Lower lobe of right lung (tissue), 2 donors: ENCODE measurements at regions not wholly inside any gene's neighbourhood (a gene's known extent, or its start where the extent isn't known, plus 50 kb on each side); places are given as distances from the start of the nearest gene placed in this dataset.

Source experiments
- ATAC-seq, 2 donors: fragments of 200-7000 bp; cut with Tn5 transposase; one replicate each; pipeline ENCODE4 v1.9.1; 2020 to 2022; ENCODE audit warnings: mild to moderate bottlenecking in 2 of 2, moderate library complexity in 2 of 2
- DNase-seq: peaks from one replicate; pipeline ENCODE4 v3.0.0-alpha.2; 2020
- H3K27ac ChIP-seq: fragments of 200-600 bp; one replicate; pipeline ENCODE4 v1.8.0; 2022
- H3K27me3 ChIP-seq: fragments of 200-600 bp; one replicate; pipeline ENCODE4 v1.8.0; 2022; ENCODE audit warnings: low read depth
- H3K36me3 ChIP-seq: fragments of 200-600 bp; one replicate; pipeline ENCODE4 v1.8.0; 2022; ENCODE audit warnings: mild to moderate bottlenecking
- H3K4me1 ChIP-seq: fragments of 200-600 bp; one replicate; pipeline ENCODE4 v1.8.0; 2022
- H3K4me3 ChIP-seq: fragments of 200-600 bp; one replicate; pipeline ENCODE4 v1.8.0; 2022; ENCODE audit warnings: mild to moderate bottlenecking
- H3K9me3 ChIP-seq: fragments of 200-600 bp; one replicate; pipeline ENCODE4 v1.8.0; 2022
- intact Hi-C: fragments of 100-400 bp; cut with DNase I; formaldehyde crosslinking; loops from one replicate; pipeline ENCODE4 v1.11.0; 2022
- TF ChIP-seq, protein P1 (sequence below): fragments of 200-600 bp; IDR thresholded peaks from one replicate; pipeline ENCODE4 v1.8.0; 2022; ENCODE audit warnings: antibody characterized with exemption, mild to moderate bottlenecking
- donor health status: DM: no; HTN: yes; CAD: no; lungs with severe emphysema.

DNA sequence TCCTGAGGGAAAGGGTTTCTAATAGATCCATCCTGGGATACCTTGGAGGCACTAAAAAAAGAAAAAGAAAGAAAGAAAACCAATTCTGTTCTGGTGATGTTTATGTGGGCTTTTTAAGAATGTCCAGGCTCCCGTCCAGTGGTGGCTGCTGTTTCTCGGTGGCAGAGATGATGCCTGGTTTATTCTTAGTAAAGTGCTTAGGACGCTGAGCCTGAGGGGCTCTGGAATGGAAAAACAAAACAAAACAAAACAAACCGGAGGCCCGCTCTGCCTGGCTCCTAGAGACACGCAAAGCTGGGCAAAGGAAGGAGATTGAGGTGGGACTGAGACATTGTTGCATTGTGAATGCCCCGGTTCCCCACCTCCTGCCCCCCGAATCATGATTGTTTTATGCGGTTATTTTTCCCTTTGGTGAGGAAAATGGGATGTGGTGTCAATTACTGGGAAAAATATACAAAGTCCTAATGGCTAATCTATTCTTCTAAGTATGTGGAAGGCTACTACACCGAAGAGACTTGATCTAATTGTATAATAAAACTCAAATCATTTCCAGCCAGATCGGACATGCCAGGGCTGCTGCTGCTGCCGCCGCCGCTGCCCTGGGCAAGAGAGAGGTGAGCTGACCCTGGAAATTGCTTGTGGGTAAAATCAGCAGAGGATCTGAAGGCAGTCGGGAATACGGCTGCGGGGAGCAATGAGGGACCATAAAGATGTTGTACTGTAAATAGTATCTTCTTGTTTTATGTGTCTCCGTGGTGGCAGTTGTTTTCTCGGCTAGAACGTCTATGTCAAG, 644.9 kb downstream of the CCDC171 start:
- intact Hi-C loops, result no loop called here
- no peaks in the 10 kb centered on the region for H3K36me3 ChIP-seq
- no peak for ATAC-seq

DNA sequence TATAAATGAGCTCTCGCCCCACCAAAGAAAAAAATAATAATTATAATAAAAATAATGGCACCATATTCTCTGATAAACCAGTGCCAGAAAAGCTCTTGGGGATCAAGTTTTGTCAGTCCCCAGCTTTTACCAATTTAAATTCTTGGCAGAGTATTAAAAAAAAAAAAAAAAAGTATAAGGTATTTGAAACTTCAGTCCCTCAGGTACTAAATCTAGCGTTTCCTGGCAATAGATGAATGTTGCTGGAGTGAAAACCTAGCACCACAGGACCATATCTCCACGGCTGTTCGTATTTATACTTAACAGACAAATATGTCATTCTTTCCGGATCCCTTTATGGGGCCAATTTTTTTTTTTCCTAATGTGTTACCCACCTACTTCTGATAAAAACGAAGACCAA, 646.2 kb downstream of the CCDC171 start:
- DNase-seq (no peak), ATAC-seq (no peak)
- TF ChIP-seq, protein P1, sequence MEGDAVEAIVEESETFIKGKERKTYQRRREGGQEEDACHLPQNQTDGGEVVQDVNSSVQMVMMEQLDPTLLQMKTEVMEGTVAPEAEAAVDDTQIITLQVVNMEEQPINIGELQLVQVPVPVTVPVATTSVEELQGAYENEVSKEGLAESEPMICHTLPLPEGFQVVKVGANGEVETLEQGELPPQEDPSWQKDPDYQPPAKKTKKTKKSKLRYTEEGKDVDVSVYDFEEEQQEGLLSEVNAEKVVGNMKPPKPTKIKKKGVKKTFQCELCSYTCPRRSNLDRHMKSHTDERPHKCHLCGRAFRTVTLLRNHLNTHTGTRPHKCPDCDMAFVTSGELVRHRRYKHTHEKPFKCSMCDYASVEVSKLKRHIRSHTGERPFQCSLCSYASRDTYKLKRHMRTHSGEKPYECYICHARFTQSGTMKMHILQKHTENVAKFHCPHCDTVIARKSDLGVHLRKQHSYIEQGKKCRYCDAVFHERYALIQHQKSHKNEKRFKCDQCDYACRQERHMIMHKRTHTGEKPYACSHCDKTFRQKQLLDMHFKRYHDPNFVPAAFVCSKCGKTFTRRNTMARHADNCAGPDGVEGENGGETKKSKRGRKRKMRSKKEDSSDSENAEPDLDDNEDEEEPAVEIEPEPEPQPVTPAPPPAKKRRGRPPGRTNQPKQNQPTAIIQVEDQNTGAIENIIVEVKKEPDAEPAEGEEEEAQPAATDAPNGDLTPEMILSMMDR, result no peak
- intact Hi-C loops, result no loop called here
- Histone ChIP-seq H3K27me3 (no peaks in the 10 kb centered on the region), H3K4me3 (no peak overlapping the region), H3K9me3 (no peaks in the 10 kb centered on the region), H3K36me3 (no peaks in the 10 kb centered on the region), H3K4me1 (no peaks in the 10 kb centered on the region), H3K27ac (no peak overlapping the region)

More for the DNA sequence above, 644.9 kb downstream of the CCDC171 start:
- no peak for DNase-seq
- Histone ChIP-seq H3K4me3 (no peak overlapping the region), H3K27ac (no peak overlapping the region), H3K27me3 (no peaks in the 10 kb centered on the region), H3K9me3 (no peaks in the 10 kb centered on the region), H3K4me1 (no peaks in the 10 kb centered on the region)
- TF ChIP-seq, protein P1, result no peak

DNA sequence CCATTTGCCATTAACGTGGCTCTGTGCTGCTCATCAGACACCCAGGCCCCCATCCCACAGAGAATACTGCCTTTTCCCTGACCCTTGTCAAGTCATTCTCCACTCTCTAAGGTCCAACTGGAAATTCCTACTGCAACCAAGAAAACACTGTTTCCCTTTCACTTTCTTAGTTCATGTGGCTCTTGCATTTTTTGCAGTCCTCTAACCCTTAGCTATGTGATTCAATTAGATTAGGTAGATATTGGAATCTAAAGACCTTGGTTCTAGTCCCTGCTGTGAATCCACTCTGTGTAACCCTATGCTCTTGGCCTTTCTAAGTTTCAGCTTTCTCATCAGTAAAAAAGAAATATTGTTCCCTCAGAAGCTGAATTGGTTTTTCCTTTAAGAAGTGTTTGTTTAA, 649.4 kb downstream of the CCDC171 start:
- no peaks in the 10 kb centered on the region for H3K36me3 ChIP-seq
- intact Hi-C loops, result no loop called here
- no peaks in the 10 kb centered on the region for H3K9me3 ChIP-seq
- no peak overlapping the region for H3K27ac ChIP-seq
- TF ChIP-seq, protein P1, result no peak
- ATAC-seq, result no peak
- no peak for DNase-seq
- H3K4me3 ChIP-seq, result no peak overlapping the region
- H3K4me1 ChIP-seq, result no peaks in the 10 kb centered on the region
- H3K27me3 ChIP-seq, result no peaks in the 10 kb centered on the region

DNA sequence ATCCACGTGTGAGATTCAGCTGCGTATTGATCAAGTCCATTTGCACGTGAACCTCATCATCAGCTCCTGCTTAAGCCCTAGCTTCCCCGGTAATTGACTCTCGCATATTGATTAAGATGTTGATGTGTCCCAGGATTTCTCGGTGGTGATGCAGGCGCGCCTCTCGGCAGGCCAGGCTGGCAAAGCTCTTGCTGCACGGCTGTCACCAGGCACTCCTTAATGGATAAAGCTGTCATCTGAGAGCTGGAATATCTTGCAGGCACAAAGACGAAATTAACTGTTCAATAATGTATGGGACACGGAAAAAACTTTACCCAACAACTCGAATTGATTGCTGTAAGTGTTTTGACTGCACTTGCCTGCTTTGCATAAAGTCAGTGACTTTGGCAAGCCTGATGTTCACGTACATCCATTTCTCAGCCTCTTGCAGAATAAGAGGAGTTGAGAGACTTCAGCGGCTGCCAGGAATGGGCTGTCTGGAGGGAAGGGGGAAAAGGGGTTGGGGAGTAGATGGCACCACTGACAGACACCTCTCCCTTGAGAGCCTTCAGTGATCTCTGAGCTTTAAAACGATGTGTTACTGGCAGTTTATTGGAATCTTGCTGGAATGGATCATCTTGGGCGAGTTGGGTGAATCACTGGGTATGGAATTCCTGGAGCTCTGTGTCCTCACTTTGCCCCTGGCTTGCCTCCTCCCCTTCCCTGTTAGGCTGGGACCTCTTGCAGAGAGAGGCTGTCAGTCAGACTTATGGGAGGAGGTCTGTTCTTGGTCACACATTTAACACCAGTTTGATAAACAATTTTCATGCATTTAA, 650.3 kb downstream of the CCDC171 start:
- Histone ChIP-seq H3K36me3 (no peaks in the 10 kb centered on the region), H3K4me3 (no peak overlapping the region), H3K27me3 (no peaks in the 10 kb centered on the region), H3K9me3 (no peaks in the 10 kb centered on the region), H3K27ac (no peak overlapping the region), H3K4me1 (no peaks in the 10 kb centered on the region)
- ATAC-seq (no peak), DNase-seq (no peak)
- intact Hi-C loops, result no loop called here
- TF ChIP-seq, protein P1, result no peak

DNA sequence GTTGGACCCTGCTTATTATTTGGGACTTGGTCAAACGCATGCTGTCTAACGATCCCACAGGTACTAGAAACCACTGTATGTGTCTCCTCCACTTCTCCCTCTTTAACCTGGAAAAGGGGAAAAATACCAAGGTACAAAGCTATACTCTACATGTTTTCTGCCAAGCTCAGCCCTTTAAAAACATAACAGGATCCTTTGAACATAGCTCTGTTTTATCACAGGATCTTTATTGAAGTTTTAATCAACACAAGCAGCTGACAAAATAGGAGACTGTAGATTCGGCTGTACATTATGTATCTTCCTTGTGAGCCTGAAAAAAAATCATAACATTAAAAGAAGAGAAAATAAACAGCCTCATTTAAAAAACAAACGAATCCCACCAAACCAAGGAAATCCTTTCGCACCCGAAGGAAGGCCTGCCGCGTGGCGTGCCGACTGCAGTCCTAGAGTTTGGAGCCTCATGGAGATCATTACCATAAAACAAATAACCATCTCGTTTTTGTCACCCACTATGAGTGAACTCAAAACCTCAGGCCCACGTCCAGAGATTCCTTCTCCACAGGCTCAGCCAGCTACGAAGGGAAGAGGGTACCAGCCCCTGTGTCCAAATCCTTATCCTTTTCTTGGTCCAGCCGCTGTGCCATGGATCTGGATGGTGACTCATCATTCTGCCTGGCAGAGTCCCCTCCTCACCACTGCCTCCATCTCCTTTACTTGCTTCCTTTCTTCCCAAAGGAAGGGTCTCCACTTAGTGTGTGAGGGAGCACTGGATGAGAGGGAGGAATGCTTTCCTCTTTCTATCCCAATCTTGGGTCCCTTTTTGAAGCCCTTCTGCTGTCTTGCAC, 651.1 kb downstream of the CCDC171 start:
- intact Hi-C loops, result no loop called here
- DNase-seq (no peak), ATAC-seq (no peak)
- Histone ChIP-seq H3K9me3 (no peaks in the 10 kb centered on the region), H3K4me3 (no peak overlapping the region), H3K36me3 (no peaks in the 10 kb centered on the region), H3K27me3 (no peaks in the 10 kb centered on the region), H3K27ac (no peak overlapping the region), H3K4me1 (no peaks in the 10 kb centered on the region)
- TF ChIP-seq, protein P1, result no peak
